Upper lobe of left lung (tissue), 6 donors: ENCODE measurements at regions not wholly inside any gene's neighbourhood (a gene's known extent, or its start where the extent isn't known, plus 50 kb on each side); places are given as distances from the start of the nearest gene placed in this dataset.
A peak's percentile ranks its signal among the peaks of the same experiment; 100 is the strongest.

Source experiments
- ATAC-seq, 2 donors: fragments of 200-7000 bp; cut with Tn5 transposase; one replicate each; pipeline ENCODE4 v1.9.1; 2022; ENCODE audit warnings: mild to moderate bottlenecking in 2 of 2, moderate library complexity in 2 of 2; ENCODE audit not compliant: low FRiP score in 2 of 2
- DNase-seq, 2 donors: peaks; one replicate each; pipeline ENCODE4 v3.0.0-alpha.2; 2019 to 2020
- H3K27ac ChIP-seq, 4 donors: fragments of 200-600 bp; sonication (generic); one replicate each; pipeline ENCODE4 v1.5.1; 2016 to 2019
- H3K27me3 ChIP-seq, 4 donors: fragments of 200-600 bp; sonication (generic); one replicate each; pipeline ENCODE4 v1.5.1; 2017 to 2019
- H3K36me3 ChIP-seq, 4 donors: fragments of 200-600 bp; sonication (generic); one replicate each; pipeline ENCODE4 v1.5.1; 2016 to 2019
- H3K4me1 ChIP-seq, 4 donors: fragments of 200-600 bp; sonication (generic); one replicate each; pipeline ENCODE4 v1.5.1; 2018 to 2019
- H3K4me3 ChIP-seq, 4 donors: fragments of 200-600 bp; sonication (generic); one replicate each; pipeline ENCODE4 v1.5.1; 2017 to 2019; ENCODE audit warnings: mild to moderate bottlenecking in 2 of 4, moderate library complexity in 1 of 4
- H3K9me3 ChIP-seq, 4 donors: fragments of 200-600 bp; sonication (generic); one replicate each; pipeline ENCODE4 v1.5.1; 2018 to 2019
- CTCF ChIP-seq, 6 experiments: fragments of 450-650 bp in 4 of 6; fragments of 200-600 bp in 2 of 6; sonication (generic) in 2 of 6; IDR thresholded peaks; one replicate each; pipeline ENCODE4 v1.5.1; 2016 to 2019; ENCODE audit warnings: antibody characterized with exemption in 6 of 6
- EP300 ChIP-seq, 4 donors: sonication (generic); formaldehyde crosslinking; IDR thresholded peaks; one replicate each; pipeline ENCODE4 v1.5.1; 2017; ENCODE audit warnings: antibody characterized with exemption in 4 of 4, control low read depth in 2 of 4
- POLR2A ChIP-seq, 4 donors: fragments of 450-650 bp; IDR thresholded peaks; one replicate each; pipeline ENCODE4 v1.5.1; 2016 to 2017; ENCODE audit warnings: antibody characterized with exemption in 4 of 4, mild to moderate bottlenecking in 2 of 4
- POLR2AphosphoS5 ChIP-seq, 2 donors: sonication (generic); formaldehyde crosslinking; IDR thresholded peaks; one replicate each; pipeline ENCODE4 v1.5.1; 2017; ENCODE audit warnings: antibody characterized with exemption in 2 of 2
- WGBS, 2 donors: methylation state at CpG; one replicate each; pipeline ENCODE4 v1.1.5; 2017 to 2018; 5-methylcytosine and 5-hydroxymethylcytosine counted together
- donor health status: DM: no; HTN: no; CAD: no; lungs with moderate emphysema.
- donor health status: DM: no; HTN: yes; CAD: no; lungs with severe emphysema.

GRCh38 chr13:44212633-44213396 lies 160.8 kb upstream of the SERP2 start:
- DNase-seq (no peak), ATAC-seq (peak in 1 of 2 donors; percentile 24)
- peaks cover 0 to 10% (median 3%) of the 10 kb centered on the region in 4 donors for H3K4me1 ChIP-seq
- H3K4me3 ChIP-seq = no peak overlapping the region
- no peaks in the 10 kb centered on the region for H3K9me3 ChIP-seq
- H3K27me3 ChIP-seq = no peaks in the 10 kb centered on the region
- WGBS, 2 donors = 64 to 71% methylated on average over 9 of the region's 9 CpGs
- peak in 1 of 2 donors; percentile 67 for TF ChIP-seq POLR2AphosphoS5 (IDR thresholded peaks at IDR 0.05)
- no peak for TF ChIP-seq POLR2A (IDR thresholded peaks at IDR 0.05)
- TF ChIP-seq CTCF (IDR thresholded peaks at IDR 0.05) = no peak
- peak in 1 of 4 donors; percentile 28 for TF ChIP-seq EP300 (IDR thresholded peaks at IDR 0.05)
- no peaks in the 10 kb centered on the region for H3K36me3 ChIP-seq
- H3K27ac ChIP-seq = peak overlapping the region in 2 of 4 donors; percentile 18 to 24

DNA sequence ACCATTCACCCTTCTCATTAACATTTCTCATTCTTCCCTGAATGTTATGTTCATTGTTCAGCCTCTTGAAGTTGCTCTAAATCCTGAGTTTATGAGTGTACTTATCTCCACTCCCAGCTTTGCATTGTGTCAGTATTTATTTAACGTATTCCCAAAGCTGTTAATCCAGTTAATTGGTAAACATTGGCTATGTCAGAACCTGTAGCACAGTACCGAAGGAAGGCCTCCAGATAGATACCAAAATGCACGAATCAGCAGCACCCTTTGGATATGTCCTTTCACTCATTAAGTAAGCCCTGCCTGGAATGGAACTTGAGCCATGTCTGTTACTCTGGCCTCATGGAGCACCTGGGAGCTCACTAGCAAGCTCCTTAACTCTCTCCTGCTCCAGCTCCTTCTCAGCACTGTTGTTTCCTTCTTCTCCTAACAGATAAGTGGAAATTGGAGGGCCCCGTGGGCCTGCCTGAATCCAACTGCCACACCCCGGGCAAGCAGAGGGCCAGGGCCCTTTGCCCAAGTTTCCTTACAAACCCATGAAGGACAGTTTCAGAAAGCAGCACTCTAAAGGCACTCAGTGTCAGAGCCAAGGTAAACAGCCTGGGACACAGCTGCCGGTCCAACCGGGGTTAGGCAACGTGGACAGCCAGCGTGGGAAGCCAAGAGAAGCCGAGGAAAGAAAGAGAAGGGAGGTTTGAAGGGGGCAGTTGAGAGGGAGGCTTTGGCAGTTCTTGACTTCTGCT lies 155.0 kb upstream of the SERP2 start:
- ATAC-seq = peak; percentile 73 to 91
- WGBS, 2 donors = 47 to 50% methylated on average over 10 of the region's 10 CpGs
- TF ChIP-seq POLR2AphosphoS5 (IDR thresholded peaks at IDR 0.05) = peak; percentile 68 to 89
- peak in 3 of 4 donors; percentile 56 to 97 (median 88) for TF ChIP-seq EP300 (IDR thresholded peaks at IDR 0.05)
- peak in 1 of 4 donors; percentile 23 for TF ChIP-seq POLR2A (IDR thresholded peaks at IDR 0.05)
- TF ChIP-seq CTCF (IDR thresholded peaks at IDR 0.05) = no peak

DNA sequence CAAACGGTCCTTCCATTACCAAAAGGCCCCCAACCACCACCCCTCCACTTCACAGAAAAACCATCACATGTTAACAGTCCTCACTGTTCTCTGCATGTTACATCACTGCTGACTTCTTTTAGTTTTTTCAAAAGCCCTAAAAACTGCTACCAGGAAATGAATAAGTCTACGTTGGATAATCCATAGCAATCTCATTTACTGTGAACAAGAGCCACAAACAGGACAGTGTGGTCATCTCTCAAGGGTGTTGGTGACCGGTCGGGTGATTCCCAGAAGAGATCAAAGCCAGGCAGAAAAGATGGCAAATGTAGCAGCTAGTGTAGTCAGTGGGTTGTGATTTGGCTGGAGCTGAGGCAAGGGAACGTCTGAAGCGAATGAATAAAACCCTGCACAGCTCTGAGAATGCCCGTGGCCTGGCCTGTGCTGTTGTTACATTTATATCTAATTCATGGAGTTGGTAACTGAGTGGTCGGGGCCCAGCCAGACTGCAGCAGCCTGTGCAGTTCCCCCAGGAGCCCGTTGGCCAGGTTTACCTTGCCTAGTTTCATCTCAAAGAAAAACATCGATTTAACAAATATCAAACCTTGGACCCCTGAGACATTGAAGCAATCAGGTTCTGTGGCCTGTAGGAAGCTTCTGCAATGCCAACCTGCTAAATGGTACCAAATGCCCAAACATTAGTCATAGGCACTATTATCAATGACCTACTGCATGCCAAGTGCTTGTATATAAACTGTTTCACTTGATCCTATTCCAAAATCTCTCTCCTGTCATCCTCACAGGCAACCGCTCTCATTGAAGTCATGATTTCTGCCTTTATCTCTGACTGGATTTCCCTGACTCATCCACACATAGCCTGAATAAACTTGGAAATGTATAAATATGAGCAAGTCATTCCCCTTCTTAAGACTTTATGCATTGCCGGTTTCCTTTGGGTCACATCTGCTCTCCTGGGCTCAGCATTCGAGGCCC lies 153.8 kb upstream of the SERP2 start:
- peaks cover 5 to 34% (median 26%) of the 10 kb centered on the region in 4 donors for H3K4me1 ChIP-seq
- WGBS, 2 donors = 80 to 83% methylated on average over 13 of the region's 13 CpGs
- no peak for ATAC-seq
- H3K27me3 ChIP-seq = no peaks in the 10 kb centered on the region
- peak overlapping the region; percentile 56 to 80 (median 74) for H3K27ac ChIP-seq
- H3K9me3 ChIP-seq = no peaks in the 10 kb centered on the region
- no peak for DNase-seq
- no peak overlapping the region for H3K4me3 ChIP-seq
- H3K36me3 ChIP-seq = no peaks in the 10 kb centered on the region
- TF ChIP-seq CTCF (IDR thresholded peaks at IDR 0.05) (no peak), POLR2AphosphoS5 (IDR thresholded peaks at IDR 0.05) (no peak), POLR2A (IDR thresholded peaks at IDR 0.05) (no peak), EP300 (IDR thresholded peaks at IDR 0.05) (no peak)

More for the DNA sequence above, 155.0 kb upstream of the SERP2 start:
- no peaks in the 10 kb centered on the region for H3K9me3 ChIP-seq
- H3K27me3 ChIP-seq = no peaks in the 10 kb centered on the region
- no peaks in the 10 kb centered on the region for H3K36me3 ChIP-seq
- peak; percentile 27 to 94 for DNase-seq
- no peak overlapping the region for H3K4me3 ChIP-seq
- peaks cover 4 to 31% (median 24%) of the 10 kb centered on the region in 4 donors for H3K4me1 ChIP-seq
- peak overlapping the region; percentile 56 to 80 (median 74) for H3K27ac ChIP-seq

GRCh38 chr13:44220948-44221347 lies 152.7 kb upstream of the SERP2 start:
- no peak for TF ChIP-seq POLR2A (IDR thresholded peaks at IDR 0.05)
- no peak for TF ChIP-seq CTCF (IDR thresholded peaks at IDR 0.05)
- TF ChIP-seq POLR2AphosphoS5 (IDR thresholded peaks at IDR 0.05) = no peak
- H3K36me3 ChIP-seq = no peaks in the 10 kb centered on the region
- no peaks in the 10 kb centered on the region for H3K27me3 ChIP-seq
- H3K27ac ChIP-seq = no peak overlapping the region
- H3K4me3 ChIP-seq = no peak overlapping the region
- H3K4me1 ChIP-seq = peaks cover 7 to 34% (median 29%) of the 10 kb centered on the region in 4 donors
- H3K9me3 ChIP-seq = no peaks in the 10 kb centered on the region
- 58 to 61% methylated on average over 3 of the region's 3 CpGs for WGBS, 2 donors
- ATAC-seq (no peak), DNase-seq (no peak)
